ENCODE measurements at regions not wholly inside any gene's neighbourhood (a gene's known extent, or its start where the extent isn't known, plus 50 kb on each side); places are given as distances from the start of the nearest gene placed in this dataset.

- intact Hi-C loops (cut with DNase I; ENCODE audit: low total_unique reads): no loop called here
- Histone ChIP-seq H3K27ac (no peak overlapping the region), H3K4me1 (no peaks in the 10 kb centered on the region), H3K4me3 (no peak overlapping the region), H3K9me3 (no peaks in the 10 kb centered on the region), H3K36me3 (no peaks in the 10 kb centered on the region), H3K27me3 (no peaks in the 10 kb centered on the region)
- no peak for DNase-seq
- no peak for TF ChIP-seq CTCF (IDR thresholded peaks at IDR 0.05)
- TF ChIP-seq POLR2A (IDR thresholded peaks at IDR 0.05): no peak
Observed at GRCh38 chr2:18814387-18814786, 225.0 kb upstream of the NT5C1B start.

GRCh38 chr2:18804536-18804935 lies 215.2 kb upstream of the NT5C1B start:
- intact Hi-C loops (cut with DNase I; ENCODE audit: low total_unique reads): no loop called here
- H3K27me3 ChIP-seq: no peaks in the 10 kb centered on the region
- DNase-seq: no peak
- H3K27ac ChIP-seq: no peak overlapping the region
- H3K9me3 ChIP-seq: no peaks in the 10 kb centered on the region
- TF ChIP-seq CTCF (IDR thresholded peaks at IDR 0.05): no peak
- TF ChIP-seq POLR2A (IDR thresholded peaks at IDR 0.05): no peak
- H3K4me1 ChIP-seq: no peaks in the 10 kb centered on the region
- no peaks in the 10 kb centered on the region for H3K36me3 ChIP-seq
- no peak overlapping the region for H3K4me3 ChIP-seq

GRCh38 chr2:18803141-18803939 lies 214.0 kb upstream of the NT5C1B start:
- no peak overlapping the region for H3K27ac ChIP-seq
- no peak overlapping the region for H3K4me3 ChIP-seq
- TF ChIP-seq CTCF (IDR thresholded peaks at IDR 0.05): no peak
- no peak for TF ChIP-seq POLR2A (IDR thresholded peaks at IDR 0.05)
- intact Hi-C loops (cut with DNase I; ENCODE audit: low total_unique reads): no loop called here
- H3K4me1 ChIP-seq: no peaks in the 10 kb centered on the region
- no peaks in the 10 kb centered on the region for H3K27me3 ChIP-seq
- DNase-seq: no peak
- no peaks in the 10 kb centered on the region for H3K36me3 ChIP-seq
- H3K9me3 ChIP-seq: no peaks in the 10 kb centered on the region

GRCh38 chr2:18800240-18800971 lies 211.0 kb upstream of the NT5C1B start:
- Histone ChIP-seq H3K27me3 (no peaks in the 10 kb centered on the region), H3K4me3 (no peak overlapping the region), H3K4me1 (no peaks in the 10 kb centered on the region), H3K36me3 (no peaks in the 10 kb centered on the region), H3K9me3 (no peaks in the 10 kb centered on the region), H3K27ac (no peak overlapping the region)
- intact Hi-C loops (cut with DNase I; ENCODE audit: low total_unique reads): no loop called here
- DNase-seq: no peak
- TF ChIP-seq CTCF (IDR thresholded peaks at IDR 0.05): no peak
- no peak for TF ChIP-seq POLR2A (IDR thresholded peaks at IDR 0.05)

- intact Hi-C loops (cut with DNase I; ENCODE audit: low total_unique reads): no loop called here
- Histone ChIP-seq H3K27ac (no peak overlapping the region), H3K36me3 (no peaks in the 10 kb centered on the region), H3K9me3 (no peaks in the 10 kb centered on the region), H3K27me3 (no peaks in the 10 kb centered on the region), H3K4me1 (no peaks in the 10 kb centered on the region), H3K4me3 (no peak overlapping the region)
- no peak for DNase-seq
- TF ChIP-seq CTCF (IDR thresholded peaks at IDR 0.05) (no peak), POLR2A (IDR thresholded peaks at IDR 0.05) (no peak)
Observed at GRCh38 chr2:18799397-18799796, 210.0 kb upstream of the NT5C1B start.
